ENCODE measurements at regions not wholly inside any gene's neighbourhood (a gene's known extent, or its start where the extent isn't known, plus 50 kb on each side); places are given as distances from the start of the nearest gene placed in this dataset.

DNA sequence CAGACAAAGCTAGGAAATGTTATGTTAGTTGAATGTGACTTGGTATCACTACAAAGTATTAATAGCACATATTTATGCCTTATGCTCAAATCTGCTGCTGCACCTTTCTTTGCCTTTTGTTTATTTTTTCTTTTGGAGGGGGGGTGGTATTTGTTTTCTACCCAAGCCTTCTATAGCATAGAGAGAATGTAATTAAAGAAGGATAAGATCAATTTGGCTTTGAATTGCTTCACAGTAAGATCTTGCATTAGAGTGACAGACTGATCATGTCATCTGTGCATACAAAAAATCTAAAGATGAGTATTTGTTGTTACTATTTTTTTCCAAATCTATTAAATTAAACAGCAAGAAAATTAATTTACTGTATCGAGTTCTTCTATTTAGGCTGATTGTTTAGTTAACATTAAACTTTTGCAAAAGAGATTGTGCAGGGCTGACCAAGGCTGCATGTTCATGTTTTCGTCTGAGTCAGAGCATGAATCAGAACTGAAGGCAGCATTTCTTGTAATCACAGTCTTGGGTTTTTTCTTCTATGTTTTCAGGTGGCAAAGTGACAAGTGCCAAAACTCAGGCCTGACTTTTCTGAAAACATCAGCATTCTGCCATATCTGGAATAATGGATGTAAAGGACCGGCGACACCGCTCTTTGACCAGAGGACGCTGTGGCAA lies 1007.1 kb upstream of the WWC1 start:
- Histone ChIP-seq H3K4me3 (ENCODE audit: low read depth, low read length) (no peak overlapping the region), H3K36me3 (no peaks in the 10 kb centered on the region), H3K9me3 (no peaks in the 10 kb centered on the region; the same call in 1 of the 2 replicates), H3K27me3 (no peaks in the 10 kb centered on the region), H3K4me1 (no peaks in the 10 kb centered on the region)
- TF ChIP-seq, protein P1, sequence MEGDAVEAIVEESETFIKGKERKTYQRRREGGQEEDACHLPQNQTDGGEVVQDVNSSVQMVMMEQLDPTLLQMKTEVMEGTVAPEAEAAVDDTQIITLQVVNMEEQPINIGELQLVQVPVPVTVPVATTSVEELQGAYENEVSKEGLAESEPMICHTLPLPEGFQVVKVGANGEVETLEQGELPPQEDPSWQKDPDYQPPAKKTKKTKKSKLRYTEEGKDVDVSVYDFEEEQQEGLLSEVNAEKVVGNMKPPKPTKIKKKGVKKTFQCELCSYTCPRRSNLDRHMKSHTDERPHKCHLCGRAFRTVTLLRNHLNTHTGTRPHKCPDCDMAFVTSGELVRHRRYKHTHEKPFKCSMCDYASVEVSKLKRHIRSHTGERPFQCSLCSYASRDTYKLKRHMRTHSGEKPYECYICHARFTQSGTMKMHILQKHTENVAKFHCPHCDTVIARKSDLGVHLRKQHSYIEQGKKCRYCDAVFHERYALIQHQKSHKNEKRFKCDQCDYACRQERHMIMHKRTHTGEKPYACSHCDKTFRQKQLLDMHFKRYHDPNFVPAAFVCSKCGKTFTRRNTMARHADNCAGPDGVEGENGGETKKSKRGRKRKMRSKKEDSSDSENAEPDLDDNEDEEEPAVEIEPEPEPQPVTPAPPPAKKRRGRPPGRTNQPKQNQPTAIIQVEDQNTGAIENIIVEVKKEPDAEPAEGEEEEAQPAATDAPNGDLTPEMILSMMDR (IDR thresholded peaks at IDR 0.05; ENCODE audit: low read depth, low read length) = no peak
- no peak for DNase-seq

DNA sequence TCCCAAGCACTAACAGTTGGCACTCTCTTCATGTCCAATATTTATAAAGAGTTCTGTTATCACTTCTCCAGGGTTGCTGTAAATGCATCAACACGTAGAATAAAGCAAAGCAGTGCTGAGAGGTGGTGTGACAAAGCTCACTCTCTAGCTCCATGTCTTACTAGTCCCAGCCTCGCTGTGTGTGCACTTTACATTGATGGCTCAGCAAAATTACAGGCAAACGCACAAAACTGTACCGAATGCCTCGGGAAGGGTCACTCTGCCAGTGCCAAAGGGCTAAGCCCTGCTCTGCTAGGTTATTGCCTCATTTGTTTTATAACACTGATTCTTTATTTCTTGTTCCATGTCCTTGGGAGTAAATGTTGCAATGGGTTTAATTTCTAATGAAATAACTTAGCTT lies 1005.9 kb upstream of the WWC1 start:
- TF ChIP-seq, protein P1 (IDR thresholded peaks at IDR 0.05; ENCODE audit: low read depth, low read length) = no peak

DNA sequence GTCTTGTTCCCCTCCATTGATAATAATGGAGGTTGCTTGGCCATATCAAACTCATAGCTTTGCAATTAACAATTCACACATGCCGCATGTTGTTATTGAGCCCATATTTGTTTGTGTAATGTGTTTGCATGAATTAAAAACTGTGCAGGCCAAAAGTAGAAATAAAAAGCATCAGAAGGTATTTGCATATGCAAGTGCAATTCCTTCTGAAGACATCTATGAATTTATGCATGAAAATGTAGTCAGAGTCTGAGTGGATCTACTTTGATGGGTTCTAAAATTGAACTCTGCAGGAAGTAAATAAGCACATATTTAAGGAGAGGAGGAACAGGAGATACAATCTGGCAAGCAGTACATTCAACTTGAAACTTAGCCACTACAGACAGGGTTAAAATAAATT lies 1004.6 kb upstream of the WWC1 start:
- H3K27me3 ChIP-seq = no peaks in the 10 kb centered on the region
- H3K4me3 ChIP-seq (ENCODE audit: low read depth, low read length) = no peak overlapping the region
- TF ChIP-seq, protein P1 (IDR thresholded peaks at IDR 0.05; ENCODE audit: low read depth, low read length) = no peak
- H3K4me1 ChIP-seq = no peaks in the 10 kb centered on the region; the same call in 1 of the 2 replicates
- H3K36me3 ChIP-seq = no peaks in the 10 kb centered on the region
- no peaks in the 10 kb centered on the region; the same call in 1 of the 2 replicates for H3K9me3 ChIP-seq
- no peak for DNase-seq

More for the DNA sequence above, 1005.9 kb upstream of the WWC1 start:
- Histone ChIP-seq H3K27me3 (no peaks in the 10 kb centered on the region), H3K36me3 (no peaks in the 10 kb centered on the region), H3K4me3 (ENCODE audit: low read depth, low read length) (no peak overlapping the region), H3K4me1 (no peaks in the 10 kb centered on the region; the same call in 1 of the 2 replicates), H3K9me3 (no peaks in the 10 kb centered on the region; the same call in 1 of the 2 replicates)
- DNase-seq = no peak

DNA sequence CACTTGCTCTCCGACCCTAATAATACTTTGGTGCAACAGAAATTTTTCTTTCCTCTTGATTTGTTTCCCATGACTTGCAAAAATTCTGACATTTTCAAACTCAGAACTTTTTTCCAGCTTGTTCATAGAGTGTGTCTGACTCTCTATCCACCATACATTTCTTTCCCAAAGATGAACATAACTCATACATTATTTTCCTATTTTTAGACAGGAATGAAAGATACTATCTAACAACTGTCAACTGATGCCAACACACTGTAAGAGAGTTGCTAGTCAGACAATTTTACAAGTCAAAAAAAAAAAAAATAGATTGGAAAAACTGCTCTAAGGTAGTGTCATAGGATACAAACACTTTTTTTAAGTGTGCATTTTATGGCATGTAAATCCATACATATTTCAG lies 1001.0 kb upstream of the WWC1 start:
- no peaks in the 10 kb centered on the region for H3K36me3 ChIP-seq
- no peaks in the 10 kb centered on the region; the same call in 1 of the 2 replicates for H3K9me3 ChIP-seq
- no peak for DNase-seq
- TF ChIP-seq, protein P1 (IDR thresholded peaks at IDR 0.05; ENCODE audit: low read depth, low read length) = no peak
- peaks cover 7% of the 10 kb centered on the region for H3K4me1 ChIP-seq
- no peak overlapping the region for H3K4me3 ChIP-seq (ENCODE audit: low read depth, low read length)
- H3K27me3 ChIP-seq = no peaks in the 10 kb centered on the region

DNA sequence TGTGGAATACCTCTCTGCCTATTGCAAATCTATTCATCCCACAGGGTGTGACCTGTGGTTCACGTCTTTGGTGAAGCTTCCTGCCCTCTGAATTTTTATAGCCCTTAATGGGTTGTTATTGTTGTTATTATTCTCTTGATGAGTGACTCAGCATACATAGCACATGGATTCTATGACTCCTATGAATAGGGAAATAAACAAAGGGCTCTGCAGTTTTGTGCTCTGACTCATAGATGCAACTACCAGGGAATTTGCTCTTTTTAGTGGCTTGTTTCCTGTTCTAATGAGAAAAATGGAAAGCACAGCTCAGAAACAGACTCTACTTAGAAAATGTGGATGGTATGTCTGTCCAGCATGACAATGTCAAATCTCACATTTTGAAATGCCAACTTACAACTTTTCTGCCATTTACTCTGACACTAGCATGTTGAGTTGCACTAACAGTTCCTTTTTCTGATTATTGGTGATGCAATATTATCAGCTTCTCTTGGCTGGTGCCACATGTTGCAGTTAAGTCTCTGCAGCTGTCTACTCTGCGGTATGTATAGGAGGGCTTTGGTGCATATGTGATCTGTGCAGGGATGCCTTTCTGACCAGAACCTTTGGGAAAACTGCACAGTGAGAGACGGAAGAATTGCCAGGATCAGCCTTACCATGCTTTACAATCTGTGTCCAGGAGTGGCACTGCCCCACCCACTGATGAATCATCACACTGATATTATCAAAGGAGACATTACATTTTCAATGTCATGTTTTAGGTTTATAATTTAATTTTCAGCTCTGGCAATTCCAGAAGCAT lies 996.4 kb upstream of the WWC1 start:
- peak; percentile 70 for DNase-seq
- TF ChIP-seq, protein P1 (IDR thresholded peaks at IDR 0.05; ENCODE audit: low read depth, low read length) = no peak
- no peak overlapping the region for H3K4me3 ChIP-seq (ENCODE audit: low read depth, low read length)
- no peaks in the 10 kb centered on the region for H3K36me3 ChIP-seq
- H3K9me3 ChIP-seq = no peaks in the 10 kb centered on the region
- H3K27me3 ChIP-seq = no peaks in the 10 kb centered on the region
- H3K4me1 ChIP-seq = peaks cover 16% of the 10 kb centered on the region

DNA sequence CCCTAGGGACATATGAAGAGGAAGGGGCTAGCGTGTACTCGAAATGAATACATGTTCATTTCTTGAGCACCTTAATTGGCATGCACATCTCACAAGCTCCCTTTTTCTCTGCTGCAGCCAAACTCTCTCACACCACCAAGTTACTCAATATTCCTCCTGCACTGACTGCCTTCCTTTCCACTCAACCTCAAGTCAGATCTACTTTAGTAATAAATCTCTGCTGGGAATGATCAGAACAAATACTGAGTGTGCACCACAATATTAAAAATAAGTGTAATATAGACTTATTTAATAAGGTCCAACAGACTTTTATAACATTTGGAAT lies 995.8 kb upstream of the WWC1 start:
- H3K9me3 ChIP-seq = no peaks in the 10 kb centered on the region
- H3K27me3 ChIP-seq = no peaks in the 10 kb centered on the region
- H3K4me3 ChIP-seq (ENCODE audit: low read depth, low read length) = 0 out of 2 replicates have a peak overlapping the region, but pooled peaks have one; percentile 3
- no peak for DNase-seq
- H3K36me3 ChIP-seq = no peaks in the 10 kb centered on the region
- peaks cover 16% of the 10 kb centered on the region for H3K4me1 ChIP-seq
- TF ChIP-seq, protein P1 (IDR thresholded peaks at IDR 0.05; ENCODE audit: low read depth, low read length) = no peak

All from BE2C (cell line).